Transverse colon (tissue), 4 donors: ENCODE measurements at regions not wholly inside any gene's neighbourhood (a gene's known extent, or its start where the extent isn't known, plus 50 kb on each side); places are given as distances from the start of the nearest gene placed in this dataset.

Source experiments
- CTCF ChIP-seq, 5 experiments: fragments of 200-600 bp in 3 of 5; fragments of 450-650 bp in 2 of 5; sonication (generic) in 3 of 5; IDR thresholded peaks; 1 replicate in 2 of 5; 2 replicates in 3 of 5; pipeline ENCODE4 v1.5.1; 2016 to 2017; ENCODE audit warnings: antibody characterized with exemption in 5 of 5, inconsistent platforms in 3 of 5, mild to moderate bottlenecking in 2 of 5, moderate library complexity in 1 of 5
- POLR2A ChIP-seq: fragments of 450-650 bp; IDR thresholded peaks from one replicate; pipeline ENCODE4 v1.6.1; 2016; ENCODE audit warnings: antibody characterized with exemption, mild to moderate bottlenecking, moderate library complexity
- POLR2AphosphoS5 ChIP-seq, 3 donors: sonication (generic); formaldehyde crosslinking; IDR thresholded peaks; one replicate each; pipeline ENCODE4 v1.6.1; 2016; ENCODE audit warnings: antibody characterized with exemption in 3 of 3

GRCh38 chr1:223031733-223032601 lies 111.1 kb downstream of the TLR5 start:
- no peak for TF ChIP-seq CTCF (IDR thresholded peaks at IDR 0.05)
- no peak for TF ChIP-seq POLR2A
- no peak for TF ChIP-seq POLR2AphosphoS5 (IDR thresholded peaks at IDR 0.05)
